ENCODE measurements at regions not wholly inside any gene's neighbourhood (a gene's known extent, or its start where the extent isn't known, plus 50 kb on each side); places are given as distances from the start of the nearest gene placed in this dataset.
"Not testable (repeated sequence)": the region's sequence is repeated elsewhere in the genome, so short reads cannot be mapped to it uniquely, and the experiment has no call there.

- H3K36me3 ChIP-seq (replicated peaks; ENCODE audit: insufficient read depth, low read length), result no peaks in the 10 kb centered on the region
- H3K9ac ChIP-seq (ENCODE audit: low read length), result peak overlapping the region; percentile 13; the same call in 1 of the 2 replicates
- no peaks in the 10 kb centered on the region for H3K9me3 ChIP-seq (replicated peaks; ENCODE audit: insufficient read depth, low read length)
- DNase-seq, result peak; percentile 36
- peak overlapping the region; percentile 52 for H2AFZ ChIP-seq (ENCODE audit: low read length)
- H3F3A ChIP-seq (ENCODE audit: insufficient read depth, low read length), result peaks cover 14% of the 10 kb centered on the region; the same call in 1 of the 2 replicates
- peak overlapping the region; percentile 11; the same call in 1 of the 2 replicates for H3K4me3 ChIP-seq (ENCODE audit: low read length)
- peaks cover 20% of the 10 kb centered on the region for H3K4me1 ChIP-seq (ENCODE audit: low read length)
- H3K4me2 ChIP-seq (ENCODE audit: low read depth, low read length), result peak overlapping the region; percentile 46
- no peaks in the 10 kb centered on the region for H3K27me3 ChIP-seq (replicated peaks; ENCODE audit: insufficient read depth, low read length)
- H3K79me2 ChIP-seq (ENCODE audit: low read length), result no peaks in the 10 kb centered on the region
- no peak for TF ChIP-seq EZH2phosphoT487 (IDR thresholded peaks at IDR 0.05; ENCODE audit: low read length)
- TF ChIP-seq, protein P1, sequence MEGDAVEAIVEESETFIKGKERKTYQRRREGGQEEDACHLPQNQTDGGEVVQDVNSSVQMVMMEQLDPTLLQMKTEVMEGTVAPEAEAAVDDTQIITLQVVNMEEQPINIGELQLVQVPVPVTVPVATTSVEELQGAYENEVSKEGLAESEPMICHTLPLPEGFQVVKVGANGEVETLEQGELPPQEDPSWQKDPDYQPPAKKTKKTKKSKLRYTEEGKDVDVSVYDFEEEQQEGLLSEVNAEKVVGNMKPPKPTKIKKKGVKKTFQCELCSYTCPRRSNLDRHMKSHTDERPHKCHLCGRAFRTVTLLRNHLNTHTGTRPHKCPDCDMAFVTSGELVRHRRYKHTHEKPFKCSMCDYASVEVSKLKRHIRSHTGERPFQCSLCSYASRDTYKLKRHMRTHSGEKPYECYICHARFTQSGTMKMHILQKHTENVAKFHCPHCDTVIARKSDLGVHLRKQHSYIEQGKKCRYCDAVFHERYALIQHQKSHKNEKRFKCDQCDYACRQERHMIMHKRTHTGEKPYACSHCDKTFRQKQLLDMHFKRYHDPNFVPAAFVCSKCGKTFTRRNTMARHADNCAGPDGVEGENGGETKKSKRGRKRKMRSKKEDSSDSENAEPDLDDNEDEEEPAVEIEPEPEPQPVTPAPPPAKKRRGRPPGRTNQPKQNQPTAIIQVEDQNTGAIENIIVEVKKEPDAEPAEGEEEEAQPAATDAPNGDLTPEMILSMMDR (IDR thresholded peaks at IDR 0.05; ENCODE audit: low read length), result no peak
- TF ChIP-seq EZH2 (optimal IDR thresholded peaks at IDR 0.05; ENCODE audit: low read depth, low read length), result no peak
- no peaks in the 10 kb centered on the region for H4K20me1 ChIP-seq (ENCODE audit: insufficient read depth, low read length)
- H3K9me2 ChIP-seq (replicated peaks; ENCODE audit: insufficient read depth, low read length), result no peaks in the 10 kb centered on the region
- H3K27ac ChIP-seq (ENCODE audit: low read length), result peak overlapping the region; percentile 46; the same call in 1 of the 2 replicates
Observed at GRCh38 chr15:57797568-57798267, 91.2 kb downstream of the POLR2M start.

- H3K4me3 ChIP-seq (ENCODE audit: low read length), result no peak overlapping the region
- TF ChIP-seq, protein P1 (IDR thresholded peaks at IDR 0.05; ENCODE audit: low read length), result no peak
- TF ChIP-seq EZH2 (optimal IDR thresholded peaks at IDR 0.05; ENCODE audit: low read depth, low read length) (no peak), EZH2phosphoT487 (IDR thresholded peaks at IDR 0.05; ENCODE audit: low read length) (no peak)
Observed at GRCh38 chr15:57806003-57806402, 99.5 kb downstream of the POLR2M start.

GRCh38 chr15:57809285-57809684, 102.8 kb downstream of the POLR2M start:
- not testable (repeated sequence) for H3K9ac ChIP-seq (ENCODE audit: low read length); H3F3A ChIP-seq (ENCODE audit: insufficient read depth, low read length); H4K20me1 ChIP-seq (ENCODE audit: insufficient read depth, low read length); H3K79me2 ChIP-seq (ENCODE audit: low read length); H3K27me3 ChIP-seq (replicated peaks; ENCODE audit: insufficient read depth, low read length); H3K4me2 ChIP-seq (ENCODE audit: low read depth, low read length); H3K4me3 ChIP-seq (ENCODE audit: low read length); DNase-seq; H2AFZ ChIP-seq (ENCODE audit: low read length); H3K9me3 ChIP-seq (replicated peaks; ENCODE audit: insufficient read depth, low read length); H3K36me3 ChIP-seq (replicated peaks; ENCODE audit: insufficient read depth, low read length); H3K27ac ChIP-seq (ENCODE audit: low read length); H3K4me1 ChIP-seq (ENCODE audit: low read length); H3K9me2 ChIP-seq (replicated peaks; ENCODE audit: insufficient read depth, low read length)

More at GRCh38 chr15:57806003-57806402, 99.5 kb downstream of the POLR2M start:
- H4K20me1 ChIP-seq (ENCODE audit: insufficient read depth, low read length), result no peaks in the 10 kb centered on the region
- H3K4me2 ChIP-seq (ENCODE audit: low read depth, low read length), result no peak overlapping the region
- DNase-seq, result no peak
- no peak overlapping the region for H3K9ac ChIP-seq (ENCODE audit: low read length)
- no peaks in the 10 kb centered on the region for H3K4me1 ChIP-seq (ENCODE audit: low read length)
- H2AFZ ChIP-seq (ENCODE audit: low read length), result no peak overlapping the region
- H3K36me3 ChIP-seq (replicated peaks; ENCODE audit: insufficient read depth, low read length), result no peaks in the 10 kb centered on the region
- no peaks in the 10 kb centered on the region for H3K79me2 ChIP-seq (ENCODE audit: low read length)
- no peaks in the 10 kb centered on the region for H3K9me3 ChIP-seq (replicated peaks; ENCODE audit: insufficient read depth, low read length)
- no peaks in the 10 kb centered on the region for H3K9me2 ChIP-seq (replicated peaks; ENCODE audit: insufficient read depth, low read length)
- no peaks in the 10 kb centered on the region for H3K27me3 ChIP-seq (replicated peaks; ENCODE audit: insufficient read depth, low read length)
- no peaks in the 10 kb centered on the region for H3F3A ChIP-seq (ENCODE audit: insufficient read depth, low read length)
- H3K27ac ChIP-seq (ENCODE audit: low read length), result no peak overlapping the region

GRCh38 chr15:57816599-57816998, 110.1 kb downstream of the POLR2M start:
- Histone ChIP-seq H3F3A (ENCODE audit: insufficient read depth, low read length) (no peaks in the 10 kb centered on the region), H3K4me1 (ENCODE audit: low read length) (no peaks in the 10 kb centered on the region), H3K27ac (ENCODE audit: low read length) (no peak overlapping the region), H3K9me3 (replicated peaks; ENCODE audit: insufficient read depth, low read length) (no peaks in the 10 kb centered on the region), H3K9me2 (replicated peaks; ENCODE audit: insufficient read depth, low read length) (no peaks in the 10 kb centered on the region), H3K4me2 (ENCODE audit: low read depth, low read length) (no peak overlapping the region), H2AFZ (ENCODE audit: low read length) (no peak overlapping the region), H4K20me1 (ENCODE audit: insufficient read depth, low read length) (no peaks in the 10 kb centered on the region), H3K4me3 (ENCODE audit: low read length) (no peak overlapping the region), H3K36me3 (replicated peaks; ENCODE audit: insufficient read depth, low read length) (no peaks in the 10 kb centered on the region), H3K79me2 (ENCODE audit: low read length) (no peaks in the 10 kb centered on the region), H3K9ac (ENCODE audit: low read length) (no peak overlapping the region), H3K27me3 (replicated peaks; ENCODE audit: insufficient read depth, low read length) (no peaks in the 10 kb centered on the region)
- TF ChIP-seq EZH2 (optimal IDR thresholded peaks at IDR 0.05; ENCODE audit: low read depth, low read length) (no peak), EZH2phosphoT487 (IDR thresholded peaks at IDR 0.05; ENCODE audit: low read length) (no peak)
- TF ChIP-seq, protein P1 (IDR thresholded peaks at IDR 0.05; ENCODE audit: low read length), result no peak
- no peak for DNase-seq
